K562 (cell line): ENCODE measurements at regions not wholly inside any gene's neighbourhood (a gene's known extent, or its start where the extent isn't known, plus 50 kb on each side); places are given as distances from the start of the nearest gene placed in this dataset.

Experiments
- ATAC-seq: fragments of 200-7000 bp; cut with Tn5 transposase; 3 replicates; pipeline ENCODE4 v1.9.1; 2020; ENCODE audit warnings: moderate library complexity
- BruUV-seq: library from RNA; stranded (reverse); fragments of 400-500 nt; replicated peaks from 2 replicates; lab custom pipeline; 2021; lab: Mats Ljungman, UMichigan
- CTCF ChIA-PET: fragments of 300-600 bp; formaldehyde crosslinking; extraction: SDS; loops from one replicate; lab custom pipeline; 2021; ENCODE audit warnings: low intra/inter-chr PET ratio; lab: Yijun Ruan, JAX
- POLR2A ChIA-PET: fragments of 300-600, 350-650 bp; sonication (Branson Sonifier 250); formaldehyde crosslinking; extraction: SDS; loops from one replicate; lab custom pipeline; 2021; ENCODE audit warnings: antibody characterized with exemption, inconsistent platforms; lab: Yijun Ruan, JAX
- DNase-seq, 4 experiments: peaks; one replicate each; pipeline versions ENCODE4 v3.0.0 to v3.0.0-alpha.2; 2011 to 2018; ENCODE audit warnings: low spot score in 3 of 4, mixed read lengths in 3 of 4; ENCODE audit errors: extremely low read depth in 1 of 4
- FAIRE-seq: peaks from 2 replicates; lab custom pipeline; 2011; peaks lifted over from hg19 to GRCh38; lab: Jason Lieb, UNC
- H2AFZ ChIP-seq: 2 replicates; pipeline ENCODE4 v1.6.0; 2011; ENCODE audit warnings: low read depth, low read length, control low read depth, inconsistent platforms
- H3K27ac ChIP-seq: fragments of 200-600 bp; 3 replicates; pipeline ENCODE4 v1.8.0; 2011; ENCODE audit warnings: low read depth, mild to moderate bottlenecking, control low read depth, inconsistent platforms, low read length, moderate library complexity, mixed read lengths; ENCODE audit errors: extremely low read depth
- H3K27me3 ChIP-seq, 2 experiments: fragments of 300-600 bp in 1 of 2; 2 replicates in 1 of 2; 3 replicates in 1 of 2; pipeline versions ENCODE4 v1.6.0 to v1.8.0; 2011; ENCODE audit warnings: inconsistent platforms in 2 of 2, low read length in 2 of 2, mild to moderate bottlenecking in 1 of 2, mixed read lengths in 1 of 2, moderate library complexity in 1 of 2; ENCODE audit not compliant: control insufficient read depth in 2 of 2, insufficient read depth in 2 of 2
- H3K36me3 ChIP-seq: fragments of 300-600 bp; 3 replicates; pipeline ENCODE4 v1.8.0; 2011; ENCODE audit warnings: mild to moderate bottlenecking, low read length, inconsistent platforms; ENCODE audit not compliant: control insufficient read depth, insufficient read depth
- H3K4me1 ChIP-seq, 2 experiments: fragments of 200-600 bp in 1 of 2; replicated peaks in 1 of 2; 2 replicates in 1 of 2; 3 replicates in 1 of 2; pipeline versions ENCODE4 v1.5.1 to v1.8.0; 2011; ENCODE audit warnings: inconsistent platforms in 2 of 2, low read length in 2 of 2, mild to moderate bottlenecking in 1 of 2, mixed read lengths in 1 of 2, moderate library complexity in 1 of 2; ENCODE audit not compliant: control insufficient read depth in 2 of 2, insufficient read depth in 2 of 2
- H3K4me2 ChIP-seq: 2 replicates; pipeline ENCODE4 v1.6.1; 2011; ENCODE audit warnings: low read length, control low read depth, inconsistent platforms, mixed read lengths; ENCODE audit not compliant: insufficient read depth
- H3K4me3 ChIP-seq: fragments of 200-600 bp; sonication (generic), shearing (Covaris generic); 2 replicates; pipeline ENCODE4 v1.5.1; 2016; ENCODE audit warnings: control low read depth, inconsistent platforms
- H3K79me2 ChIP-seq: fragments of 200-600 bp; 3 replicates; pipeline ENCODE4 v1.8.0; 2011; ENCODE audit warnings: low read length, inconsistent platforms; ENCODE audit not compliant: control insufficient read depth, insufficient read depth
- H3K9ac ChIP-seq, 2 experiments: 2 replicates each; pipeline versions ENCODE4 v1.6.0 to v1.6.1; 2011; ENCODE audit warnings: low read depth in 2 of 2, low read length in 2 of 2, control low read depth in 1 of 2, inconsistent platforms in 1 of 2, mild to moderate bottlenecking in 1 of 2, mixed read lengths in 1 of 2; ENCODE audit not compliant: insufficient read depth in 1 of 2
- H3K9me1 ChIP-seq: one replicate; pipeline ENCODE4 v1.6.0; 2011; ENCODE audit warnings: inconsistent platforms, mild to moderate bottlenecking, low read length, moderate library complexity; ENCODE audit not compliant: control insufficient read depth, insufficient read depth
- H3K9me3 ChIP-seq: replicated peaks from 2 replicates; pipeline ENCODE4 v1.5.1; 2011; ENCODE audit warnings: low read depth, low read length, inconsistent platforms; ENCODE audit not compliant: control insufficient read depth, insufficient read depth
- H4K20me1 ChIP-seq: replicated peaks from 2 replicates; pipeline ENCODE4 v1.6.1; 2011; ENCODE audit warnings: low read length, inconsistent platforms, mixed read lengths; ENCODE audit not compliant: control insufficient read depth, insufficient read depth
- CHD2 ChIP-seq: IDR thresholded peaks from 2 replicates; pipeline ENCODE4 v1.6.1; 2011; ENCODE audit warnings: low read depth, low read length
- CHD4 ChIP-seq: fragments of 200-600 bp; sonication (generic); IDR thresholded peaks from 3 replicates; pipeline ENCODE4 v1.6.1; 2012; ENCODE audit warnings: low read depth, mild to moderate bottlenecking, mixed read lengths, low read length, inconsistent platforms; ENCODE audit not compliant: insufficient read depth, insufficient replicate concordance, poor library complexity, severe bottlenecking
- ETS2 ChIP-seq: IDR thresholded peaks from 2 replicates; pipeline ENCODE4 v1.6.1; 2016; ENCODE audit warnings: borderline replicate concordance, missing genetic modification characterization, mild to moderate bottlenecking, moderate library complexity, missing compliant biosample characterization; ENCODE audit not compliant: poor library complexity, severe bottlenecking
- ETV5 ChIP-seq: sonication (generic); formaldehyde crosslinking; IDR thresholded peaks from 2 replicates; pipeline ENCODE4 v1.4.0; 2020; ENCODE audit warnings: low read depth, mild to moderate bottlenecking, missing genetic modification reagents
- GTF2A2 ChIP-seq: IDR thresholded peaks from 2 replicates; pipeline ENCODE4 v1.6.1; 2016; ENCODE audit warnings: mild to moderate bottlenecking, missing genetic modification characterization, missing compliant biosample characterization
- MAFK ChIP-seq: IDR thresholded peaks from 2 replicates; pipeline ENCODE4 v1.6.1; 2011; ENCODE audit warnings: low read length, improper control_type of control experiment
- PPARD ChIP-seq: fragments of 250-450 bp; sonication (Bioruptor Pico); IDR thresholded peaks from 2 replicates; pipeline ENCODE4 v1.8.0; 2022; ENCODE audit warnings: inconsistent platforms, mild to moderate bottlenecking, moderate library complexity
- ZNF316 ChIP-seq: fragments of 450-650 bp; IDR thresholded peaks from 2 replicates; pipeline ENCODE4 v1.6.1; 2016
- ZNF41 ChIP-seq: fragments of 250-450 bp; sonication (Bioruptor Pico); conservative IDR thresholded peaks from 2 replicates; pipeline ENCODE4 v1.4.0; 2020; ENCODE audit warnings: mild to moderate bottlenecking
- ZNF431 ChIP-seq: sonication (generic); formaldehyde crosslinking; IDR thresholded peaks from 2 replicates; pipeline ENCODE4 v1.8.0; 2022; ENCODE audit warnings: mild to moderate bottlenecking, missing genetic modification reagents
- WGBS: fragments of 100-300 bp; shearing (Covaris generic); methylation state at CpG from one replicate; pipeline ENCODE4 v1.1.6; 2016; ENCODE audit warnings: low coverage, mixed read lengths; ENCODE audit not compliant: insufficient coverage; ENCODE audit errors: missing lambda C conversion rate; 5-methylcytosine and 5-hydroxymethylcytosine counted together
- in situ Hi-C: fragments of 300-500 bp; cut with MboI; formaldehyde crosslinking; loops from 4 replicates; pipeline ENCODE4 v1.15.0; 2018; ENCODE audit warnings: inconsistent platforms, mixed read lengths
- intact Hi-C: fragments of 100-400 bp; cut with micrococcal nuclease; formaldehyde crosslinking; loops from 2 replicates; pipeline ENCODE4 v1.14.2; 2022
- TF ChIP-seq, protein P1 (sequence below): fragments of 250-450 bp; sonication (Bioruptor Pico); IDR thresholded peaks from 2 replicates; pipeline ENCODE4 v1.8.0; 2021; ENCODE audit warnings: borderline replicate concordance, mild to moderate bottlenecking, moderate library complexity; ENCODE audit not compliant: poor library complexity, severe bottlenecking
- TF ChIP-seq, protein P2 (sequence below): fragments of 450-650 bp; IDR thresholded peaks from 2 replicates; pipeline ENCODE4 v1.6.1; 2016; ENCODE audit warnings: antibody characterized with exemption
- TF ChIP-seq, protein P3 (sequence below): fragments of 450-650 bp; IDR thresholded peaks from 2 replicates; pipeline ENCODE4 v1.7.1; 2018; ENCODE audit warnings: mild to moderate bottlenecking, low read depth; ENCODE audit not compliant: partially characterized antibody

DNA sequence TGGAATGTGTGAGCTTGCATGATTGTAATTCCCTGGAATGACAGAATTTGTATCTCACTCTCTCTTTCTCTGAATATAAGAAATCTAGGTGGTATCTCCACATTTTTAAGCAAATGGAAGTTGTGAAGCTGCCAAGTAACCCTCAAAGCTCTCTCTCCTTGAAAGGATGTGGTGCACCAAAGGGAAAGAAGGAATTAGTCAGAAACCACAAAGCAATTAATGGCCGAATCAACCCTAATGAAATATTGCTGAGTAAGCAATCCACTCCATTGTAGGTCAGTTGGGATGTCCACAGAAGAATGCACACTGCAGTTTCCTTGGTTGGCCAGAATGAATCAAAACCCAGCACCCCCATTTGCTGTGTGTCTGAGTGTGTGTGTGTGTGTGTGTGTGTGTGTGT is 153.5 kb downstream of the KCNA5 start (continued):
- TF ChIP-seq, protein P1, sequence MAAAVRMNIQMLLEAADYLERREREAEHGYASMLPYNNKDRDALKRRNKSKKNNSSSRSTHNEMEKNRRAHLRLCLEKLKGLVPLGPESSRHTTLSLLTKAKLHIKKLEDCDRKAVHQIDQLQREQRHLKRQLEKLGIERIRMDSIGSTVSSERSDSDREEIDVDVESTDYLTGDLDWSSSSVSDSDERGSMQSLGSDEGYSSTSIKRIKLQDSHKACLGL = no peak
- TF ChIP-seq MAFK = peak; percentile 95
- TF ChIP-seq ETV5 (CRISPR knock-in tag) = no peak
- TF ChIP-seq CHD2 = no peak
- no peak for TF ChIP-seq CHD4
- no peak for TF ChIP-seq GTF2A2 (tag)
- TF ChIP-seq, protein P2, sequence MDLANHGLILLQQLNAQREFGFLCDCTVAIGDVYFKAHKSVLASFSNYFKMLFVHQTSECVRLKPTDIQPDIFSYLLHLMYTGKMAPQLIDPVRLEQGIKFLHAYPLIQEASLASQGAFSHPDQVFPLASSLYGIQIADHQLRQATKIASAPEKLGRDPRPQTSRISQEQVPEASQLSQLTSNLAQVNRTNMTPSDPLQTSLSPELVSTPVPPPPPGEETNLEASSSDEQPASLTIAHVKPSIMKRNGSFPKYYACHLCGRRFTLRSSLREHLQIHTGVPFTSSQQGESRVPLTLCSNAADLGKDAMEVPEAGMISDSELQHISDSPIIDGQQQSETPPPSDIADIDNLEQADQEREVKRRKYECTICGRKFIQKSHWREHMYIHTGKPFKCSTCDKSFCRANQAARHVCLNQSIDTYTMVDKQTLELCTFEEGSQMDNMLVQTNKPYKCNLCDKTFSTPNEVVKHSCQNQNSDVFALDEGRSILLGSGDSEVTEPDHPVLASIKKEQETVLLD = no peak
- TF ChIP-seq ZNF41 (CRISPR knock-in tag) = no peak
- TF ChIP-seq ZNF316 = peak; percentile 92

DNA sequence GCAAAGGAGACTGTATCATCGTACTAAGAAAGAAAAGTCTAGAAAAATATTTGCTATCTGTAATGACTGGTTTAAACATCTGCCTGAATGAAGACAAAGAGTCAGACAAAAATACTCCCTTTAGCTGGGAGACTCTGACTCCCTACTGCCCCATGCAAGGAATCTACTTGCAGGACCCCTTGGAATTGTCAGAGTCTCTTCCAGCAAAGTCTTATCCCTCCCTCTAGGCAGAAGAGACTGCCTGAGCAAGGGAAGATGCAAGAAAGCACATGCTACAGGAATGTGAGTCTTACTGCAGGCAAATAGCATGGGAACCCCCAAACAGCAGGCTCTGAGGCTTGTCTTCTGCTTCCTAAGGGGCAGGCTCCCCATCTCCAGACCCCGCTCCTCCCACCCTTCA is 154.0 kb downstream of the KCNA5 start:
- H3K9me1 ChIP-seq = no peaks in the 10 kb centered on the region
- TF ChIP-seq ZNF431 (CRISPR knock-in tag) = no peak
- no peak for TF ChIP-seq ETS2 (tag)
- TF ChIP-seq, protein P3, sequence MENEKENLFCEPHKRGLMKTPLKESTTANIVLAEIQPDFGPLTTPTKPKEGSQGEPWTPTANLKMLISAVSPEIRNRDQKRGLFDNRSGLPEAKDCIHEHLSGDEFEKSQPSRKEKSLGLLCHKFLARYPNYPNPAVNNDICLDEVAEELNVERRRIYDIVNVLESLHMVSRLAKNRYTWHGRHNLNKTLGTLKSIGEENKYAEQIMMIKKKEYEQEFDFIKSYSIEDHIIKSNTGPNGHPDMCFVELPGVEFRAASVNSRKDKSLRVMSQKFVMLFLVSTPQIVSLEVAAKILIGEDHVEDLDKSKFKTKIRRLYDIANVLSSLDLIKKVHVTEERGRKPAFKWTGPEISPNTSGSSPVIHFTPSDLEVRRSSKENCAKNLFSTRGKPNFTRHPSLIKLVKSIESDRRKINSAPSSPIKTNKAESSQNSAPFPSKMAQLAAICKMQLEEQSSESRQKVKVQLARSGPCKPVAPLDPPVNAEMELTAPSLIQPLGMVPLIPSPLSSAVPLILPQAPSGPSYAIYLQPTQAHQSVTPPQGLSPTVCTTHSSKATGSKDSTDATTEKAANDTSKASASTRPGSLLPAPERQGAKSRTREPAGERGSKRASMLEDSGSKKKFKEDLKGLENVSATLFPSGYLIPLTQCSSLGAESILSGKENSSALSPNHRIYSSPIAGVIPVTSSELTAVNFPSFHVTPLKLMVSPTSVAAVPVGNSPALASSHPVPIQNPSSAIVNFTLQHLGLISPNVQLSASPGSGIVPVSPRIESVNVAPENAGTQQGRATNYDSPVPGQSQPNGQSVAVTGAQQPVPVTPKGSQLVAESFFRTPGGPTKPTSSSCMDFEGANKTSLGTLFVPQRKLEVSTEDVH = no peak
- TF ChIP-seq PPARD (CRISPR knock-in tag) = no peak

More for the DNA sequence above, 154.0 kb downstream of the KCNA5 start:
- no peak overlapping the region for H3K4me3 ChIP-seq
- no peak overlapping the region for H2AFZ ChIP-seq
- H4K20me1 ChIP-seq = no peaks in the 10 kb centered on the region
- in situ Hi-C loops (loop anchor here (10.0 to 25.0 kb wide), 2 partner anchors 237 to 590 kb away; partner anchors contain the start of gene NTF3), intact Hi-C loops (no loop called here)
- FAIRE-seq (no peak), ATAC-seq (no peak), DNase-seq (no peak)
- no peaks in the 10 kb centered on the region for H3K27me3 ChIP-seq
- H3K79me2 ChIP-seq = no peaks in the 10 kb centered on the region
- H3K36me3 ChIP-seq = no peaks in the 10 kb centered on the region
- no TSS peak for BruUV-seq
- no peaks in the 10 kb centered on the region for H3K4me1 ChIP-seq
- no peaks in the 10 kb centered on the region for H3K9me3 ChIP-seq
- ChIA-PET POLR2A (no interaction called here), CTCF (no interaction called here)
- no peak overlapping the region for H3K9ac ChIP-seq
- H3K4me2 ChIP-seq = no peak overlapping the region
- no peak overlapping the region for H3K27ac ChIP-seq
- 10% methylated on average over 1 of the region's 2 CpGs for WGBS
